GM12878 (cell line): ENCODE measurements at regions not wholly inside any gene's neighbourhood (a gene's known extent, or its start where the extent isn't known, plus 50 kb on each side); places are given as distances from the start of the nearest gene placed in this dataset.

Source experiments
- BRCA1 ChIP-seq: IDR thresholded peaks from 2 replicates; pipeline ENCODE4 v1.6.1; 2011; ENCODE audit warnings: low read depth, low read length, improper control_type of control experiment
- CBX3 ChIP-seq: fragments of 200-600 bp; sonication (generic); IDR thresholded peaks from 2 replicates; pipeline ENCODE4 v1.6.1; 2016; ENCODE audit warnings: low read depth, borderline replicate concordance
- CREB1 ChIP-seq: IDR thresholded peaks from 2 replicates; pipeline ENCODE4 v1.6.1; 2012; ENCODE audit warnings: low read depth, mild to moderate bottlenecking, inconsistent platforms
- CTCF ChIP-seq, 3 experiments: IDR thresholded peaks in 2 of 3; conservative IDR thresholded peaks in 1 of 3; 2 replicates each; pipeline ENCODE4 v1.5.1; 2011; ENCODE audit warnings: low read depth in 3 of 3, low read length in 3 of 3, mild to moderate bottlenecking in 3 of 3, control low read depth in 2 of 3, moderate library complexity in 2 of 3, inconsistent platforms in 1 of 3, mixed read lengths in 1 of 3; ENCODE audit not compliant: control insufficient read depth in 2 of 3, insufficient read depth in 1 of 3; ENCODE audit errors: extremely low read depth in 1 of 3
- E2F4 ChIP-seq: IDR thresholded peaks from 2 replicates; pipeline ENCODE4 v1.6.1; 2012; ENCODE audit warnings: low read depth, low read length, improper control_type of control experiment
- ESRRA ChIP-seq: IDR thresholded peaks from 2 replicates; pipeline ENCODE4 v1.6.1; 2012; ENCODE audit warnings: mild to moderate bottlenecking, low read length, improper control_type of control experiment
- ETV6 ChIP-seq, 2 experiments: fragments of 450-650 bp in 1 of 2; IDR thresholded peaks in 1 of 2; conservative IDR thresholded peaks in 1 of 2; 2 replicates each; pipeline ENCODE4 v1.6.1; 2014; ENCODE audit warnings: antibody characterized with exemption in 1 of 2, borderline replicate concordance in 1 of 2, low read depth in 1 of 2, mild to moderate bottlenecking in 1 of 2, moderate library complexity in 1 of 2
- FOXM1 ChIP-seq: IDR thresholded peaks from 2 replicates; pipeline ENCODE4 v1.6.1; 2012; ENCODE audit warnings: low read depth, mild to moderate bottlenecking, inconsistent platforms, low read length, moderate library complexity
- RAD21 ChIP-seq: IDR thresholded peaks from 2 replicates; pipeline ENCODE4 v1.6.1; 2011; ENCODE audit warnings: mild to moderate bottlenecking, low read depth, low read length, moderate library complexity; ENCODE audit not compliant: insufficient read depth
- TAF1 ChIP-seq: IDR thresholded peaks from 2 replicates; pipeline ENCODE4 v1.6.1; 2011; ENCODE audit warnings: mild to moderate bottlenecking, low read depth, low read length, borderline replicate concordance

- TF ChIP-seq CREB1 (no peak), E2F4 (no peak), RAD21 (no peak), ETV6 (conservative IDR thresholded peaks at IDR 0.05 in 1 of 2, IDR thresholded peaks at IDR 0.05 in 1 of 2; ENCODE audit: borderline replicate concordance in 1 of 2, low read depth in 1 of 2) (no peak), TAF1 (no peak), ESRRA (no peak), CBX3 (no peak), FOXM1 (no peak), CTCF (IDR thresholded peaks at IDR 0.05 in 2 of 3, conservative IDR thresholded peaks at IDR 0.05 in 1 of 3; ENCODE audit: control insufficient read depth in 2 of 3, extremely low read depth in 1 of 3, insufficient read depth in 1 of 3, low read depth in 3 of 3, low read length in 3 of 3) (no peak), BRCA1 (no peak)
These were observed 60.8 kb upstream of the WLS start for GRCh38 chr1:68293122-68293521.
